Endothelial cell of umbilical vein (primary cell): ENCODE measurements at regions not wholly inside any gene's neighbourhood (a gene's known extent, or its start where the extent isn't known, plus 50 kb on each side); places are given as distances from the start of the nearest gene placed in this dataset.

Source experiments
- BruUV-seq: library from RNA; stranded (reverse); fragments of 400-500 nt; replicated peaks from 2 replicates; lab custom pipeline; 2021; lab: Mats Ljungman, UMichigan
- CTCF ChIA-PET: fragments of 300-600, 350-600 bp; sonication (Branson Sonifier 250); formaldehyde crosslinking; loops from one replicate; lab custom pipeline; 2021; ENCODE audit warnings: antibody characterized with exemption, inconsistent platforms; lab: Charles Lee
- POLR2A ChIA-PET: fragments of 300-600, 350-600 bp; sonication (Branson Sonifier 250); formaldehyde crosslinking; loops from one replicate; lab custom pipeline; 2021; ENCODE audit warnings: antibody characterized with exemption, inconsistent platforms; lab: Charles Lee
- DNase-seq: peaks from one replicate; pipeline ENCODE4 v3.0.0-alpha.2; 2011; ENCODE audit warnings: low read depth, low spot score
- FAIRE-seq: peaks from 2 replicates; lab custom pipeline; 2011; peaks lifted over from hg19 to GRCh38; lab: Jason Lieb, UNC
- H2AFZ ChIP-seq: 2 replicates; pipeline ENCODE4 v1.6.0; 2012; ENCODE audit warnings: low read depth, low read length, control low read depth, inconsistent platforms
- H3K27ac ChIP-seq: 2 replicates; pipeline ENCODE4 v1.5.1; 2011; ENCODE audit warnings: low read depth, mild to moderate bottlenecking, control low read depth, low read length, moderate library complexity; ENCODE audit not compliant: insufficient read depth
- H3K27me3 ChIP-seq, 2 experiments: 2 replicates each; pipeline versions ENCODE4 v1.6.0 to v1.6.1; 2011; ENCODE audit warnings: low read length in 2 of 2, mixed read lengths in 1 of 2; ENCODE audit not compliant: control insufficient read depth in 2 of 2, insufficient read depth in 2 of 2
- H3K36me3 ChIP-seq, 2 experiments: 2 replicates in 1 of 2; 3 replicates in 1 of 2; pipeline ENCODE4 v1.5.1; 2011; ENCODE audit warnings: low read length in 2 of 2, mild to moderate bottlenecking in 1 of 2, moderate library complexity in 1 of 2; ENCODE audit not compliant: control insufficient read depth in 2 of 2, insufficient read depth in 2 of 2; ENCODE audit errors: extremely low read depth in 1 of 2
- H3K4me1 ChIP-seq: 3 replicates; pipeline ENCODE4 v1.5.1; 2011; ENCODE audit warnings: mild to moderate bottlenecking, low read length; ENCODE audit not compliant: control insufficient read depth, insufficient read depth; ENCODE audit errors: extremely low read depth
- H3K4me2 ChIP-seq: 2 replicates; pipeline ENCODE4 v1.6.1; 2011; ENCODE audit warnings: low read length, control low read depth, mixed read lengths; ENCODE audit not compliant: insufficient read depth
- H3K4me3 ChIP-seq, 3 experiments: fragments of 200-600 bp in 1 of 3; sonication (generic), shearing (Covaris generic) in 1 of 3; replicated peaks in 1 of 3; 2 replicates each; pipeline ENCODE4 v1.5.1; 2011 to 2016; ENCODE audit warnings: control low read depth in 3 of 3, low read length in 3 of 3, mild to moderate bottlenecking in 2 of 3, inconsistent platforms in 1 of 3, low read depth in 1 of 3, moderate library complexity in 1 of 3; ENCODE audit not compliant: insufficient read depth in 1 of 3
- H3K79me2 ChIP-seq: 2 replicates; pipeline ENCODE4 v1.6.0; 2012; ENCODE audit warnings: low read length, inconsistent platforms; ENCODE audit not compliant: control insufficient read depth, insufficient read depth
- H3K9ac ChIP-seq: replicated peaks from 2 replicates; pipeline ENCODE3; 2011; ENCODE audit warnings: low read length, control low read depth; ENCODE audit not compliant: insufficient read depth; ENCODE audit errors: extremely low read depth
- H3K9me1 ChIP-seq: replicated peaks from 3 replicates; pipeline ENCODE4 v1.6.0; 2011; ENCODE audit warnings: mild to moderate bottlenecking, low read length; ENCODE audit not compliant: control insufficient read depth, insufficient read depth; ENCODE audit errors: extremely low read depth
- H3K9me3 ChIP-seq: replicated peaks from 2 replicates; pipeline ENCODE4 v1.5.1; 2012; ENCODE audit warnings: low read length, inconsistent platforms; ENCODE audit not compliant: control insufficient read depth, insufficient read depth
- H4K20me1 ChIP-seq: replicated peaks from 2 replicates; pipeline ENCODE3; 2011; ENCODE audit warnings: mild to moderate bottlenecking, low read length; ENCODE audit not compliant: control insufficient read depth, insufficient read depth; ENCODE audit errors: extremely low read depth
- EZH2 ChIP-seq: IDR thresholded peaks from 2 replicates; pipeline ENCODE4 v1.6.1; 2012; ENCODE audit warnings: borderline replicate concordance, low read depth, mild to moderate bottlenecking, moderate library complexity, low read length, inconsistent platforms; ENCODE audit not compliant: severe bottlenecking
- FOS ChIP-seq: IDR thresholded peaks from 2 replicates; pipeline ENCODE4 v1.6.1; 2011; ENCODE audit warnings: mild to moderate bottlenecking, low read length, moderate library complexity, borderline replicate concordance; ENCODE audit not compliant: insufficient read depth
- GATA2 ChIP-seq: IDR thresholded peaks from 2 replicates; pipeline ENCODE4 v1.7.0; 2011; ENCODE audit warnings: low read depth, mild to moderate bottlenecking, moderate library complexity, mixed read lengths, low read length; ENCODE audit not compliant: insufficient read length, insufficient read depth
- JUN ChIP-seq: IDR thresholded peaks from 2 replicates; pipeline ENCODE4 v1.6.1; 2011; ENCODE audit warnings: borderline replicate concordance, low read depth; ENCODE audit not compliant: insufficient read length, insufficient read depth
- MYC ChIP-seq: IDR thresholded peaks from one replicate; pipeline ENCODE4 v1.6.1; 2011; ENCODE audit warnings: mild to moderate bottlenecking, low read depth, low read length
- POLR2A ChIP-seq: IDR thresholded peaks from 2 replicates; pipeline ENCODE4 v1.6.1; 2012; ENCODE audit warnings: low read depth, mild to moderate bottlenecking, control low read depth, low read length
- POLR2AphosphoS5 ChIP-seq: IDR thresholded peaks from 2 replicates; pipeline ENCODE4 v1.6.1; 2012; ENCODE audit warnings: low read depth, mild to moderate bottlenecking, control low read depth, low read length, moderate library complexity; ENCODE audit not compliant: insufficient read depth
- dilution Hi-C: fragments of 300-500 bp; cut with MboI; formaldehyde crosslinking; loops from one replicate; pipeline ENCODE4 v1.15.0; 2019; ENCODE audit warnings: low sequenced_read_pairs; ENCODE audit not compliant: extremely low pct_ligation_motif_present
- intact Hi-C: fragments of 100-400 bp; cut with micrococcal nuclease; formaldehyde crosslinking; loops from one replicate; pipeline ENCODE4 v1.10.0; 2022
- TF ChIP-seq, protein P1 (sequence below): IDR thresholded peaks from 2 replicates; pipeline ENCODE4 v1.6.1; 2011; ENCODE audit not compliant: insufficient read depth, insufficient read length

DNA sequence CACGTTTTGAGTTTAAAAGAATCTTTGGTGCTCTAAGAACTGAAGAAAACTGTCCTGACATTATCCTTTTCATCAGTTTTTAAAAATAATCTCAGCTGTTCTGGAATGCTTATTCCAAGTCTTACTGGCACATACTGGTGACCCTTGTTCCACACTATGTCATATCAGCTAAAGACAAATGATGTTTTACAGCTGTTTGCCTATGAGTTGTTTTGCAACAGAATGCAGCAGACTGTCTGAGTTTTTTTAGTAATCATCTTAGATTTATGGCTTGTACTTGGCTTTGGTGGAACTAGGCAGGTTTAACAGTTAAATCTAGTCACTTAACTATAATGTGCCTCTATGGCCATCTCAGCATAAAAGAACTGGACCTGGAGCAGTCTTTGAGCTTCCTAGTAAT lies 91.6 kb upstream of the GRIN2B start:
- dilution Hi-C loops, result no loop called here
- POLR2A ChIA-PET, result no interaction called here

GRCh38 chr12:14075797-14076393 lies 94.5 kb upstream of the GRIN2B start:
- Histone ChIP-seq H3K9ac (no peak overlapping the region), H3K79me2 (no peaks in the 10 kb centered on the region), H3K4me1 (no peaks in the 10 kb centered on the region), H3K4me3 (no peak overlapping the region), H3K27ac (no peak overlapping the region), H2AFZ (no peak overlapping the region), H3K9me1 (no peaks in the 10 kb centered on the region), H3K4me2 (no peak overlapping the region), H4K20me1 (no peaks in the 10 kb centered on the region), H3K36me3 (no peaks in the 10 kb centered on the region), H3K27me3 (no peaks in the 10 kb centered on the region), H3K9me3 (no peaks in the 10 kb centered on the region)
- dilution Hi-C loops (no loop called here), intact Hi-C loops (no loop called here)
- FAIRE-seq (no peak), DNase-seq (no peak)
- BruUV-seq, result no TSS peak
- TF ChIP-seq, protein P1, sequence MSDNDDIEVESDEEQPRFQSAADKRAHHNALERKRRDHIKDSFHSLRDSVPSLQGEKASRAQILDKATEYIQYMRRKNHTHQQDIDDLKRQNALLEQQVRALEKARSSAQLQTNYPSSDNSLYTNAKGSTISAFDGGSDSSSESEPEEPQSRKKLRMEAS, result no peak
- ChIA-PET CTCF (no interaction called here), POLR2A (no interaction called here)

More for the DNA sequence above, 91.6 kb upstream of the GRIN2B start:
- H3K4me3 ChIP-seq, result no peak overlapping the region
- intact Hi-C loops, result no loop called here
- H4K20me1 ChIP-seq, result no peaks in the 10 kb centered on the region
- H3K79me2 ChIP-seq, result no peaks in the 10 kb centered on the region
- TF ChIP-seq, protein P1, result no peak
- TF ChIP-seq GATA2 (no peak), FOS (no peak), JUN (no peak), POLR2A (no peak), POLR2AphosphoS5 (no peak), EZH2 (no peak), MYC (no peak)
- DNase-seq (no peak), FAIRE-seq (no peak)
- no peaks in the 10 kb centered on the region for H3K36me3 ChIP-seq
- H3K27me3 ChIP-seq, result no peaks in the 10 kb centered on the region
- no peaks in the 10 kb centered on the region for H3K9me3 ChIP-seq
- BruUV-seq, result no TSS peak
- H3K4me2 ChIP-seq, result no peak overlapping the region
- no peak overlapping the region for H3K27ac ChIP-seq
- CTCF ChIA-PET, result no interaction called here
- H3K9ac ChIP-seq, result no peak overlapping the region
- no peak overlapping the region for H2AFZ ChIP-seq
- H3K9me1 ChIP-seq, result no peaks in the 10 kb centered on the region
- no peaks in the 10 kb centered on the region for H3K4me1 ChIP-seq
